Prostate gland (tissue), 2 donors: ENCODE measurements at regions not wholly inside any gene's neighbourhood (a gene's known extent, or its start where the extent isn't known, plus 50 kb on each side); places are given as distances from the start of the nearest gene placed in this dataset.

Source experiments
- POLR2A ChIP-seq: fragments of 450-650 bp; IDR thresholded peaks from one replicate; pipeline ENCODE4 v1.6.1; 2016; ENCODE audit warnings: antibody characterized with exemption, mild to moderate bottlenecking
- POLR2AphosphoS5 ChIP-seq: sonication (generic); formaldehyde crosslinking; IDR thresholded peaks from one replicate; pipeline ENCODE4 v1.6.1; 2017; ENCODE audit warnings: antibody characterized with exemption
- TF ChIP-seq, protein P1 (sequence below), 4 experiments: fragments of 200-600 bp in 2 of 4; fragments of 450-650 bp in 2 of 4; sonication (generic) in 2 of 4; IDR thresholded peaks; 1 replicate in 3 of 4; 2 replicates in 1 of 4; pipeline ENCODE4 v1.5.1; 2016 to 2019; ENCODE audit warnings: antibody characterized with exemption in 4 of 4, mild to moderate bottlenecking in 2 of 4, moderate library complexity in 2 of 4

- TF ChIP-seq, protein P1, sequence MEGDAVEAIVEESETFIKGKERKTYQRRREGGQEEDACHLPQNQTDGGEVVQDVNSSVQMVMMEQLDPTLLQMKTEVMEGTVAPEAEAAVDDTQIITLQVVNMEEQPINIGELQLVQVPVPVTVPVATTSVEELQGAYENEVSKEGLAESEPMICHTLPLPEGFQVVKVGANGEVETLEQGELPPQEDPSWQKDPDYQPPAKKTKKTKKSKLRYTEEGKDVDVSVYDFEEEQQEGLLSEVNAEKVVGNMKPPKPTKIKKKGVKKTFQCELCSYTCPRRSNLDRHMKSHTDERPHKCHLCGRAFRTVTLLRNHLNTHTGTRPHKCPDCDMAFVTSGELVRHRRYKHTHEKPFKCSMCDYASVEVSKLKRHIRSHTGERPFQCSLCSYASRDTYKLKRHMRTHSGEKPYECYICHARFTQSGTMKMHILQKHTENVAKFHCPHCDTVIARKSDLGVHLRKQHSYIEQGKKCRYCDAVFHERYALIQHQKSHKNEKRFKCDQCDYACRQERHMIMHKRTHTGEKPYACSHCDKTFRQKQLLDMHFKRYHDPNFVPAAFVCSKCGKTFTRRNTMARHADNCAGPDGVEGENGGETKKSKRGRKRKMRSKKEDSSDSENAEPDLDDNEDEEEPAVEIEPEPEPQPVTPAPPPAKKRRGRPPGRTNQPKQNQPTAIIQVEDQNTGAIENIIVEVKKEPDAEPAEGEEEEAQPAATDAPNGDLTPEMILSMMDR (IDR thresholded peaks at IDR 0.05): no peak
- TF ChIP-seq POLR2A (no peak), POLR2AphosphoS5 (no peak)
Measured at GRCh38 chr2:84238907-84239306, 220.2 kb downstream of the SUCLG1 start.
